Cardiac fibroblast (primary cell): ENCODE measurements at regions not wholly inside any gene's neighbourhood (a gene's known extent, or its start where the extent isn't known, plus 50 kb on each side); places are given as distances from the start of the nearest gene placed in this dataset.
A peak's percentile ranks its signal among the peaks of the same experiment; 100 is the strongest.

Source experiments
- DNase-seq, 2 donors: peaks; one replicate each; pipeline versions ENCODE4 v3.0.0 to v3.0.0-alpha.2; 2010; ENCODE audit warnings: low read depth in 2 of 2
- H3K4me3 ChIP-seq, 2 donors: replicated peaks in 1 of 2; 1 replicate in 1 of 2; 2 replicates in 1 of 2; pipeline ENCODE4 v1.5.1; 2011; ENCODE audit warnings: low read depth in 2 of 2, low read length in 2 of 2, mild to moderate bottlenecking in 2 of 2, moderate library complexity in 1 of 2
- CTCF ChIP-seq: IDR thresholded peaks from one replicate; pipeline ENCODE4 v1.5.1; 2011; ENCODE audit warnings: low read depth, mild to moderate bottlenecking, low read length, inconsistent platforms

- no peak for TF ChIP-seq CTCF
- H3K4me3 ChIP-seq, result no peak overlapping the region
These were observed 315.8 kb upstream of the CDIN1 start for GRCh38 chr15:36263666-36264065.

GRCh38 chr15:36265422-36265821 lies 314.0 kb upstream of the CDIN1 start:
- no peak overlapping the region for H3K4me3 ChIP-seq
- no peak for DNase-seq
- TF ChIP-seq CTCF, result no peak

More at GRCh38 chr15:36263666-36264065, 315.8 kb upstream of the CDIN1 start:
- peak in 1 of 2 donors; percentile 51 for DNase-seq

- DNase-seq, result no peak
- no peak overlapping the region for H3K4me3 ChIP-seq
- TF ChIP-seq CTCF, result no peak
These were observed 308.4 kb upstream of the CDIN1 start for GRCh38 chr15:36271048-36271447.

- TF ChIP-seq CTCF, result no peak
- DNase-seq, result no peak
- H3K4me3 ChIP-seq, result no peak overlapping the region
These were observed 303.8 kb upstream of the CDIN1 start for GRCh38 chr15:36275656-36276055.

GRCh38 chr15:36278219-36278618 lies 301.2 kb upstream of the CDIN1 start:
- H3K4me3 ChIP-seq, result no peak overlapping the region
- peak; percentile 35 for TF ChIP-seq CTCF
- peak; percentile 18 to 47 for DNase-seq

GRCh38 chr15:36282821-36283220 lies 296.6 kb upstream of the CDIN1 start:
- no peak for TF ChIP-seq CTCF
- no peak overlapping the region for H3K4me3 ChIP-seq
- no peak for DNase-seq

- no peak overlapping the region for H3K4me3 ChIP-seq
- DNase-seq, result no peak
- TF ChIP-seq CTCF, result no peak
These were observed 294.5 kb upstream of the CDIN1 start for GRCh38 chr15:36284911-36285310.
